Lower lobe of right lung (tissue), 2 donors: ENCODE measurements at regions not wholly inside any gene's neighbourhood (a gene's known extent, or its start where the extent isn't known, plus 50 kb on each side); places are given as distances from the start of the nearest gene placed in this dataset.

Experiments used
- ATAC-seq, 2 donors: fragments of 200-7000 bp; cut with Tn5 transposase; one replicate each; pipeline ENCODE4 v1.9.1; 2020 to 2022; ENCODE audit warnings: mild to moderate bottlenecking in 2 of 2, moderate library complexity in 2 of 2
- DNase-seq: peaks from one replicate; pipeline ENCODE4 v3.0.0-alpha.2; 2020
- H3K27ac ChIP-seq: fragments of 200-600 bp; one replicate; pipeline ENCODE4 v1.8.0; 2022
- H3K27me3 ChIP-seq: fragments of 200-600 bp; one replicate; pipeline ENCODE4 v1.8.0; 2022; ENCODE audit warnings: low read depth
- H3K36me3 ChIP-seq: fragments of 200-600 bp; one replicate; pipeline ENCODE4 v1.8.0; 2022; ENCODE audit warnings: mild to moderate bottlenecking
- H3K4me1 ChIP-seq: fragments of 200-600 bp; one replicate; pipeline ENCODE4 v1.8.0; 2022
- H3K4me3 ChIP-seq: fragments of 200-600 bp; one replicate; pipeline ENCODE4 v1.8.0; 2022; ENCODE audit warnings: mild to moderate bottlenecking
- H3K9me3 ChIP-seq: fragments of 200-600 bp; one replicate; pipeline ENCODE4 v1.8.0; 2022
- CTCF ChIP-seq: fragments of 200-600 bp; IDR thresholded peaks from one replicate; pipeline ENCODE4 v1.8.0; 2022; ENCODE audit warnings: antibody characterized with exemption, mild to moderate bottlenecking
- intact Hi-C: fragments of 100-400 bp; cut with DNase I; formaldehyde crosslinking; loops from one replicate; pipeline ENCODE4 v1.11.0; 2022
- donor health status: DM: no; HTN: yes; CAD: no; lungs with severe emphysema.

- Histone ChIP-seq H3K27ac (no peak overlapping the region), H3K27me3 (no peaks in the 10 kb centered on the region), H3K36me3 (no peaks in the 10 kb centered on the region), H3K9me3 (no peaks in the 10 kb centered on the region), H3K4me1 (no peaks in the 10 kb centered on the region), H3K4me3 (no peak overlapping the region)
- DNase-seq, result no peak
- intact Hi-C loops, result no loop called here
- ATAC-seq, result no peak
- TF ChIP-seq CTCF, result no peak
Measured at GRCh38 chr18:66760559-66760958, 156.7 kb upstream of the CDH19 start.

- no peak overlapping the region for H3K27ac ChIP-seq
- H3K36me3 ChIP-seq, result no peaks in the 10 kb centered on the region
- H3K4me1 ChIP-seq, result no peaks in the 10 kb centered on the region
- TF ChIP-seq CTCF, result no peak
- H3K9me3 ChIP-seq, result no peaks in the 10 kb centered on the region
- no peaks in the 10 kb centered on the region for H3K27me3 ChIP-seq
- ATAC-seq, result no peak
- intact Hi-C loops, result no loop called here
- no peak for DNase-seq
- no peak overlapping the region for H3K4me3 ChIP-seq
Measured at GRCh38 chr18:66759050-66759828, 155.3 kb upstream of the CDH19 start.

GRCh38 chr18:66757946-66758345 is 154.1 kb upstream of the CDH19 start:
- DNase-seq (no peak), ATAC-seq (no peak)
- Histone ChIP-seq H3K27me3 (no peaks in the 10 kb centered on the region), H3K4me3 (no peak overlapping the region), H3K4me1 (no peaks in the 10 kb centered on the region), H3K36me3 (no peaks in the 10 kb centered on the region), H3K9me3 (no peaks in the 10 kb centered on the region), H3K27ac (no peak overlapping the region)
- no peak for TF ChIP-seq CTCF
- intact Hi-C loops, result no loop called here

- ATAC-seq (no peak), DNase-seq (no peak)
- Histone ChIP-seq H3K4me1 (no peaks in the 10 kb centered on the region), H3K27me3 (no peaks in the 10 kb centered on the region), H3K36me3 (no peaks in the 10 kb centered on the region), H3K9me3 (no peaks in the 10 kb centered on the region), H3K4me3 (no peak overlapping the region), H3K27ac (no peak overlapping the region)
- intact Hi-C loops, result no loop called here
- TF ChIP-seq CTCF, result no peak
Measured at GRCh38 chr18:66754335-66754734, 150.4 kb upstream of the CDH19 start.

GRCh38 chr18:66752733-66753132 is 148.8 kb upstream of the CDH19 start:
- no peaks in the 10 kb centered on the region for H3K4me1 ChIP-seq
- no peaks in the 10 kb centered on the region for H3K9me3 ChIP-seq
- H3K27me3 ChIP-seq, result no peaks in the 10 kb centered on the region
- no peak overlapping the region for H3K27ac ChIP-seq
- ATAC-seq, result no peak
- intact Hi-C loops, result no loop called here
- H3K4me3 ChIP-seq, result no peak overlapping the region
- no peaks in the 10 kb centered on the region for H3K36me3 ChIP-seq
- DNase-seq, result no peak
- no peak for TF ChIP-seq CTCF
